Mesenteric fat pad (tissue), 1 donor: ENCODE measurements at regions not wholly inside any gene's neighbourhood (a gene's known extent, or its start where the extent isn't known, plus 50 kb on each side); places are given as distances from the start of the nearest gene placed in this dataset.

ENCODE experiments used
- DNase-seq: peaks from one replicate; pipeline ENCODE4 v3.0.0-alpha.2; 2020; ENCODE audit warnings: low spot score
- donor health status: DM: yes; HTN: yes; CAD: no.

- DNase-seq, result no peak
Measured at GRCh38 chr11:80538040-80538439, 1097.2 kb upstream of the TENM4 start.

- no peak for DNase-seq
Measured at GRCh38 chr11:80533463-80533862, 1092.6 kb upstream of the TENM4 start.

- DNase-seq, result no peak
Measured at GRCh38 chr11:80532633-80533232, 1091.9 kb upstream of the TENM4 start.

GRCh38 chr11:80529726-80530125 lies 1088.9 kb upstream of the TENM4 start:
- DNase-seq, result no peak

GRCh38 chr11:80525663-80526405 lies 1085.0 kb upstream of the TENM4 start:
- no peak for DNase-seq

GRCh38 chr11:80524349-80524748 lies 1083.5 kb upstream of the TENM4 start:
- DNase-seq, result no peak

GRCh38 chr11:80523057-80523456 lies 1082.2 kb upstream of the TENM4 start:
- DNase-seq, result no peak

GRCh38 chr11:80521592-80521991 lies 1080.8 kb upstream of the TENM4 start:
- no peak for DNase-seq

- no peak for DNase-seq
Measured at GRCh38 chr11:80520507-80520887, 1079.7 kb upstream of the TENM4 start.

- no peak for DNase-seq
Measured at GRCh38 chr11:80519596-80520506, 1079.0 kb upstream of the TENM4 start.

GRCh38 chr11:80517701-80518100 lies 1076.9 kb upstream of the TENM4 start:
- DNase-seq, result no peak

GRCh38 chr11:80515097-80515496 lies 1074.3 kb upstream of the TENM4 start:
- no peak for DNase-seq

- DNase-seq, result no peak
Measured at GRCh38 chr11:80512491-80512890, 1071.7 kb upstream of the TENM4 start.

GRCh38 chr11:80505771-80506170 lies 1064.9 kb upstream of the TENM4 start:
- no peak for DNase-seq

GRCh38 chr11:80503990-80504389 lies 1063.2 kb upstream of the TENM4 start:
- DNase-seq, result no peak

GRCh38 chr11:80502511-80502910 lies 1061.7 kb upstream of the TENM4 start:
- no peak for DNase-seq

GRCh38 chr11:80495116-80495515 lies 1054.3 kb upstream of the TENM4 start:
- DNase-seq, result no peak

- DNase-seq, result no peak
Measured at GRCh38 chr11:80487952-80488351, 1047.1 kb upstream of the TENM4 start.

GRCh38 chr11:80486678-80487077 lies 1045.8 kb upstream of the TENM4 start:
- no peak for DNase-seq

GRCh38 chr11:80477178-80477577 lies 1036.3 kb upstream of the TENM4 start:
- no peak for DNase-seq

- no peak for DNase-seq
Measured at GRCh38 chr11:80473562-80473961, 1032.7 kb upstream of the TENM4 start.

- no peak for DNase-seq
Measured at GRCh38 chr11:80469871-80470270, 1029.0 kb upstream of the TENM4 start.
